ENCODE measurements at regions not wholly inside any gene's neighbourhood (a gene's known extent, or its start where the extent isn't known, plus 50 kb on each side); places are given as distances from the start of the nearest gene placed in this dataset.
"Not testable (repeated sequence)": the region's sequence is repeated elsewhere in the genome, so short reads cannot be mapped to it uniquely, and the experiment has no call there.

- in situ Hi-C loops (cut with HindIII; ENCODE audit: low pct_ligation_motif_present, low pct_unique_long_range_greater_than_20kb, low sequenced_read_pairs); DNase-seq: not testable (repeated sequence)
These were observed 447.6 kb downstream of the DSC3 start for GRCh38 chr18:30594911-30595310.

- no peak for DNase-seq
- in situ Hi-C loops (cut with HindIII; ENCODE audit: low pct_ligation_motif_present, low pct_unique_long_range_greater_than_20kb, low sequenced_read_pairs): no loop called here
These were observed 451.1 kb downstream of the DSC3 start for GRCh38 chr18:30591462-30591861.

DNA sequence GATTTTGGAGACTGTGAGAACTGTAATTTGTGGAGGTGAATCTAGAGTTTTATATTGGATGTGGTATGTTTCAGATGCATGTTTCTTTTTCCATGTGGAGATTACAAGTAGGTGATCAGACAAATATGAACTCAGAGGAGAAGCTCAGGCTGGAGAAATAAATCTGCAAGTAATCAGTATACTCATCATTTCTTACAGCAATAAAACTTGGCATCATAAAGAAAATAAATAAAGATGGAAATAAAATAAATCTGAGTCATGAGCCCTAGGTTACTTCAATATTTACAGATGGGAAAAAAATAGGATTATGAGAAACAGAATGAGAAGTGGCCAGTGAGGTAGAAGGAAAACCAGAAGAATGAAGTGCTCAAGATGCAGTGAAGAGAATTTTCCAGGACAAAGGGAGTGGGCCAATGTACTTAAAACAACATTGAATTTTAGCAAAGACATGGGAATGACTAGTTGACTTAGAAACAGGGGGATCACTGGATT is 453.8 kb downstream of the DSC3 start:
- in situ Hi-C loops (cut with HindIII; ENCODE audit: low pct_ligation_motif_present, low pct_unique_long_range_greater_than_20kb, low sequenced_read_pairs): no loop called here

GRCh38 chr18:30583768-30584167 is 458.8 kb downstream of the DSC3 start:
- no peak for DNase-seq
- in situ Hi-C loops (cut with HindIII; ENCODE audit: low pct_ligation_motif_present, low pct_unique_long_range_greater_than_20kb, low sequenced_read_pairs): no loop called here

More for the DNA sequence above, 453.8 kb downstream of the DSC3 start:
- no peak for DNase-seq

GRCh38 chr18:30582078-30582477 is 460.5 kb downstream of the DSC3 start:
- DNase-seq: no peak
- in situ Hi-C loops (cut with HindIII; ENCODE audit: low pct_ligation_motif_present, low pct_unique_long_range_greater_than_20kb, low sequenced_read_pairs): no loop called here

- in situ Hi-C loops (cut with HindIII; ENCODE audit: low pct_ligation_motif_present, low pct_unique_long_range_greater_than_20kb, low sequenced_read_pairs): no loop called here
- DNase-seq: no peak
These were observed 463.8 kb downstream of the DSC3 start for GRCh38 chr18:30578707-30579106.

GRCh38 chr18:30572214-30572613 is 470.3 kb downstream of the DSC3 start:
- DNase-seq: no peak
- in situ Hi-C loops (cut with HindIII; ENCODE audit: low pct_ligation_motif_present, low pct_unique_long_range_greater_than_20kb, low sequenced_read_pairs): no loop called here

GRCh38 chr18:30568333-30568732 is 474.2 kb downstream of the DSC3 start:
- no peak for DNase-seq
- in situ Hi-C loops (cut with HindIII; ENCODE audit: low pct_ligation_motif_present, low pct_unique_long_range_greater_than_20kb, low sequenced_read_pairs): no loop called here

DNA sequence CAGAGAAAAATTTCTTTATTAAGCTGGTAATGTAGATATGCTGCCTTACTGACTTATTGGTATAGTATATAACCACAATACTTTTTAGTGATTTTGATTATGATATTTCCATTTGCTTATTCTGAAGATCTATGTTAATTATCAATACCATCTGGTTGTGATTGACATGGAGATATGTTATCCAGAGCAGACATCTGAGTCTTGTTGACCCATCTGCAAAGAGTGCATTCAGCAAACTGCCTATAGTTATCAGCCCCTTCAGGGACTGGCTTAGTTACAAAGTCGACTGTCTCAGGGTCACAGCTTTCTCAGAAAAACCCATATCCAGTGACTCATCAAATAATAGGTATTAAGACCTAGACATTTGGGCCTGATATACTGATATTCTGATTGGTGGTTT is 475.7 kb downstream of the DSC3 start:
- DNase-seq: no peak
- in situ Hi-C loops (cut with HindIII; ENCODE audit: low pct_ligation_motif_present, low pct_unique_long_range_greater_than_20kb, low sequenced_read_pairs): no loop called here

DNA sequence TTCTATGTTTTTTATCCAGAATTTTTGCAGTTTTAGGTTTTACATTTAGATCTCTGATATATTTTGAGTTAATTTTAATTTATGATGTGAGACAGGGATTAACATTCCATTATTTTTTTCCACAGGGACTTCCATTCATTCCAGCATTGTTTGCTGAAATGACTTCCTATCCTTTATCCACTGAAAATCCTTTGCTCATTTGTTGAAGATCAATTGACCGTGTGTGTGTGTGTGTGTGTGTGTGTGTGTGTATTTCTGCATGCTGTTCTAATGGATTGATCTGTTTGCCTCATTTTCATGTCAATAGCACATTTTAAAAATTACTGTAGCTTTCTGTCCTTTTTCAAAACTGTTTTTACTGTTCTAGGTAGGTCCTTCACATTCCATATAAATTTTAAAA is 480.3 kb downstream of the DSC3 start:
- in situ Hi-C loops (cut with HindIII; ENCODE audit: low pct_ligation_motif_present, low pct_unique_long_range_greater_than_20kb, low sequenced_read_pairs): no loop called here
- no peak for DNase-seq

GRCh38 chr18:30556112-30556511 is 486.4 kb downstream of the DSC3 start:
- DNase-seq: no peak
- in situ Hi-C loops (cut with HindIII; ENCODE audit: low pct_ligation_motif_present, low pct_unique_long_range_greater_than_20kb, low sequenced_read_pairs): no loop called here

DNA sequence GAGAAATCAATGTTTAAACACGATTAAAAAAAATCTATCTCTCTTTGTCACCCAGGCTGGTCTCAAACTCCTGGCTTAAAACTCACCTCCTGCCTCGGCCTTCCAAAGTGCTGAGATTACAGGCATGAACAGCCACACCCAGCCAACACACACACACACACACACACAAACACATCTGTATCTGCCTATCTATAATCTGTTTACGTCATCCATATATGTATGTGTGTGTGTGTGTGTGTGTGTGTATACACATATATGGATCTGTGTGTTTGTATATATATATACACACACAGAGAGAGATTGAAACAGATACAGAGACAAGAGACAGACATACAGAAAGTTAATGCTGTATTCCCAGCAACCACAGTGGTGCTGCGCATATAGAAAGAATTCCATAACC is 497.1 kb downstream of the DSC3 start:
- no peak for DNase-seq
- in situ Hi-C loops (cut with HindIII; ENCODE audit: low pct_ligation_motif_present, low pct_unique_long_range_greater_than_20kb, low sequenced_read_pairs): no loop called here

DNA sequence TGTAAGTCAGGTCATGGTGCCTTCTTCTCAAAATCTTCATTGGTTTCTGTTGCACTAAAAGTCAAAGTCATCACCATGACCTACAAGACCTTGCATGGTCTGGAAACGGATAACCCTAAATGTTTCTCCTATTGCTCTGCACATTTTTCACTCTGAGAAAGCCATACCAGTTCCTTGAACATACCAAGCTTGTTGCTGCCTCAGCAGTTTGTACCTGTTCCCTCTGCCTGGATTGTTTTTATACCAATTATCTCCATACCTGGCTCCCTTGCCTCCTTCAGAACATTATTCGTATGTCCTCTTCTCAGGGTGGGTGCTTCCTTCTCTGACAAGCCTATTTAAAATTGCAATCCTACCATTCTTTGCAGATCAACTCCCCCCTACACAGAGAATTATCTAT is 498.4 kb downstream of the DSC3 start:
- DNase-seq: no peak
- in situ Hi-C loops (cut with HindIII; ENCODE audit: low pct_ligation_motif_present, low pct_unique_long_range_greater_than_20kb, low sequenced_read_pairs): no loop called here

DNA sequence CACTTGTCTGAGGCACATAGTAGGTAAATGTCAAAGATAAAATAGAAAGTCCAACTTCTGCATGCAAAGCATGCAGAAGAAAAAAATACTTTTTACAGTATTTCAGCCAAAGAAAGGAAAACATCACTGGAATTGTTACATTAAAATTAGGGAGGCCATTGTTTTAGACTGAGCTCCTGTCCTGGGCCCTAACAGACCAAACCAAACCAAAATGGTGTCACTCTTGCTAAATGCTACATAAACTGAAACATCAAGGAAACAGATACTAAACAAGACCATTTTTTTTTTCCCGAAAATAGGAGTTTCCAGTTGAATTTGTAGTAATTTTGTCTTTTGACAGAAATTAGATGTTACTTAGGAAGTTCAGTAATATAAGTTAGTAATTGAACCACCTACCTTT is 508.8 kb downstream of the DSC3 start:
- DNase-seq: no peak
- in situ Hi-C loops (cut with HindIII; ENCODE audit: low pct_ligation_motif_present, low pct_unique_long_range_greater_than_20kb, low sequenced_read_pairs): no loop called here

GRCh38 chr18:30527917-30528316 is 514.6 kb downstream of the DSC3 start:
- DNase-seq: no peak
- in situ Hi-C loops (cut with HindIII; ENCODE audit: low pct_ligation_motif_present, low pct_unique_long_range_greater_than_20kb, low sequenced_read_pairs): no loop called here

DNA sequence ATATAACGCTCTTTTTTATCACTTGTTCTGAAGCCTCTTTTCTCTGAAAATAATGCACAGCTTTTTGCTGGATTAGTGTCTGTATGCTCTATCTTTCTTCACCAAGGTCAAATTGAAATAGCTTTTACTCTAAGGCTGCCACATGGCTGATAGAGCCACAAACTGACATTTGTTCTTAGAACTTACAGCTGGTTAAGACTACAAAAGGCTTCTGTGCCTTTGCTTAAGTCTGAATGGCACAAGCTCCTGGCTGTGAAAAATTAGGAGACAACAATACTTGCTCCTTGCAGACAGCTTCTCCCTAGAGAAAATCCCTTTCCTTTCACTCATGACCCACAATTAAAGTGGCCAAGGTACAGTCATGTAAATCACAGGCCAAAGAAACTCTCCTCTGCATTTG is 515.3 kb downstream of the DSC3 start:
- in situ Hi-C loops (cut with HindIII; ENCODE audit: low pct_ligation_motif_present, low pct_unique_long_range_greater_than_20kb, low sequenced_read_pairs): no loop called here
- no peak for DNase-seq

DNA sequence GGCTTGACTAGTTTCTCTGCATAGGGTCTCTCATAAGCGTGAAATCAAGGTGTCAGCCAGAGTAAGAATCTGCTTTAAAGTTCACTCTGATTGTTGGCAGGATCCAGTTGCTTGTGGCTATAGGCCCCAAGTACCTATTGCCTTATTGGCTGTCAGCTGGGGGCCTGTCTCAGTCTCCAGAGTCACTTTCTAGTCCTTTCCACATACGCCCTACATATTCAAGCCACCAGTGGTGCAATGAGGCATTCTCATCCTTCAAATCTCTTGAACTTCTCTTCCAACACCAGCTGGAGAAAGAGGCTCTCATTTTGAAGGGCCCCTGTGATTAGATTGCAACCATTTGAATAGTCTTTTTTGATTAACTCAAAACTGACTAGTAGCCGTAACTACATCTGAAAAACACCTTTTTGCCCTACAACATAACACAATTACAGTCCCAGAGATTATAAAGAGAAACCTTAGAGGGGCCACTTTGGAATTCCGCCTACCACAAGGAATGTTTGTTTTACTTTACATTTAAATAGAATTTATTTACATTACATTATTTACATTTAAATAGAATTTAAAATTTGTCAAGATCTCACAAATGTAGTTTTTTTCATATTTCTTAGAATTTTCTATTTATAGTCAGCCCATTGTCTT is 520.1 kb downstream of the DSC3 start:
- in situ Hi-C loops (cut with HindIII; ENCODE audit: low pct_ligation_motif_present, low pct_unique_long_range_greater_than_20kb, low sequenced_read_pairs): no loop called here
- no peak for DNase-seq

- in situ Hi-C loops (cut with HindIII; ENCODE audit: low pct_ligation_motif_present, low pct_unique_long_range_greater_than_20kb, low sequenced_read_pairs): no loop called here
- no peak for DNase-seq
These were observed 528.5 kb downstream of the DSC3 start for GRCh38 chr18:30514059-30514458.

GRCh38 chr18:30512872-30513271 is 529.7 kb downstream of the DSC3 start:
- in situ Hi-C loops (cut with HindIII; ENCODE audit: low pct_ligation_motif_present, low pct_unique_long_range_greater_than_20kb, low sequenced_read_pairs): no loop called here
- DNase-seq: no peak

GRCh38 chr18:30510882-30511281 is 531.7 kb downstream of the DSC3 start:
- in situ Hi-C loops (cut with HindIII; ENCODE audit: low pct_ligation_motif_present, low pct_unique_long_range_greater_than_20kb, low sequenced_read_pairs): no loop called here
- no peak for DNase-seq

DNA sequence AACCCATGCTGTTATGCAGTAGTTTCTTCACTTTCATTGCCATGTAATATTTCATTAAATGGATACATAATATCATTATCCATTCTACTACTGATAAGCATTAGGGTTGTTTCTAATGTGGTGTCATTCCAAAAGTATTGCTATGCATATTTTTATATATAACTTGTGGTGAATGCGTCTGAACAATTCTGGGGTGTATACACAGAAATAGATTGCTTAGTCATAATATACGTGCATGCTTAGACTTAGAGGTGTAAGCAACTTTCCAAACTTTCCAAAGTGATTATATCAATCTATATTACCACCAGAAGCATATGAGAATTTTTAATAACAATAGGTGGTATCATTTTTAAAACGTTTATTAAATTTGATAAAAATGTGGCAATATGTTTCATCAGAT is 540.9 kb downstream of the DSC3 start:
- in situ Hi-C loops (cut with HindIII; ENCODE audit: low pct_ligation_motif_present, low pct_unique_long_range_greater_than_20kb, low sequenced_read_pairs): no loop called here
- DNase-seq: no peak

Measured in ACHN (cell line).